22Rv1 (cell line): ENCODE measurements at regions not wholly inside any gene's neighbourhood (a gene's known extent, or its start where the extent isn't known, plus 50 kb on each side); places are given as distances from the start of the nearest gene placed in this dataset.

Source experiments
- CTCF ChIP-seq: fragments of 450-650 bp; IDR thresholded peaks from 2 replicates; pipeline ENCODE4 v1.5.1; 2017; ENCODE audit warnings: mild to moderate bottlenecking
- ZFX ChIP-seq: fragments of 450-650 bp; IDR thresholded peaks from 2 replicates; pipeline ENCODE4 v1.6.1; 2017; ENCODE audit warnings: antibody characterized with exemption, borderline replicate concordance

- TF ChIP-seq CTCF (no peak), ZFX (no peak)
Measured at GRCh38 chr2:207479198-207479785, 50.5 kb upstream of the CREB1 start.
